ENCODE measurements at regions not wholly inside any gene's neighbourhood (a gene's known extent, or its start where the extent isn't known, plus 50 kb on each side); places are given as distances from the start of the nearest gene placed in this dataset.
A peak's percentile ranks its signal among the peaks of the same experiment; 100 is the strongest.
"Not testable (repeated sequence)": the region's sequence is repeated elsewhere in the genome, so short reads cannot be mapped to it uniquely, and the experiment has no call there.

DNA sequence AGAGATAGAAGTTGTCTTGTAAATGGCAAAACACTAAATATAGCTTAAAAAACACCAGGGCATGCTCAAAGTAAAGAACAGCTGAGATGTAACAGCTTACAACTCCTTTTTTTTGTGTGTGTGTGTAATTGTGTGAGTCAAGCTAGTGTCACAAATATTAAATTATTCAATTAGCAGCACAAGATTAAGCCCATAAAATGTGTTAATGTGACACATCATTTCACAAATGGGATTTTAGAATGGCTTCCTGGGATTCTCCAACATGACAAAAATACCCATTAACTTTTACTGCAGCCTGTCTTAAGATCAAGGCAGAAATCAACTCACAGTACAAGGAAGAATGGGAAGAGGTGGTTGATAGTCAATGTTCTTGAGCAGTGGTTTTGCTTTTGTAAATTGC is 251.4 kb downstream of the KIF20B start:
- no peak for DNase-seq

GRCh38 chr10:89954061-89954460 is 252.7 kb downstream of the KIF20B start:
- DNase-seq, result no peak

DNA sequence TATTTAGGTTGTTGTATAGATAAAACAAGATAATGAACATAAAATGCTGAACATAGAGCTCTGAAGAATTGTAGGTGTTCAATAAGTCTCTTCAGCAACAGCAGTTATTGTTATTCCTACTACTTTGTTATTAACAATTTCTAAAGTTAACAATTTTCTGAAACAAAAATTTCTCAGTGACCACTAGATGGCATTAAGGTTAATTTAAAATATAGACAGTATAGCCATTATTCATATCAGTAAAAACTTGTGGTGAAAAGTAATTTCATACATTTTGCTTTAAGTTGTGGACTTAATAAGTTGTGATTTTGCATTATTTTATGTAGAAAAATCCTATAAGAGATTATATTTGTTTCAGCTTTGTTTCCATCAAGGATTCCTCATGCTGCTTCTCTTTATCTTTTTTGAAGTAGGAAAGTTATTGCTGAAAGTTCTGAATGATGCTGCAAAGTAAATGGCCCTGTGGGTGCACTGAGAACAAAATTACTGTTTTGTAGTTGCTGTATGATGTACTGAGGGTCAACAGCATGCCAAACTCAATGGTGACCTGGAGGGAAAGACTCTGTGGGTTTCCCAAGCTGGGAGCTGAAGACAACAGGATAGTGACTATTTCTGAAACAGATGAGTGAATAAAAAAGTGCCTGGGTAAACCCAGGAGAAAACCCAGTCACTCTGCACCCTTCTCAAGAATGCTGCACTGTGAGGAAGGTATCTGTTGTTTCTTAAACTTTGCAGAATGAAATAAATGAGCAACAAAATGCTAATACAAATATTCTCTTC is 253.6 kb downstream of the KIF20B start:
- DNase-seq, result no peak

DNA sequence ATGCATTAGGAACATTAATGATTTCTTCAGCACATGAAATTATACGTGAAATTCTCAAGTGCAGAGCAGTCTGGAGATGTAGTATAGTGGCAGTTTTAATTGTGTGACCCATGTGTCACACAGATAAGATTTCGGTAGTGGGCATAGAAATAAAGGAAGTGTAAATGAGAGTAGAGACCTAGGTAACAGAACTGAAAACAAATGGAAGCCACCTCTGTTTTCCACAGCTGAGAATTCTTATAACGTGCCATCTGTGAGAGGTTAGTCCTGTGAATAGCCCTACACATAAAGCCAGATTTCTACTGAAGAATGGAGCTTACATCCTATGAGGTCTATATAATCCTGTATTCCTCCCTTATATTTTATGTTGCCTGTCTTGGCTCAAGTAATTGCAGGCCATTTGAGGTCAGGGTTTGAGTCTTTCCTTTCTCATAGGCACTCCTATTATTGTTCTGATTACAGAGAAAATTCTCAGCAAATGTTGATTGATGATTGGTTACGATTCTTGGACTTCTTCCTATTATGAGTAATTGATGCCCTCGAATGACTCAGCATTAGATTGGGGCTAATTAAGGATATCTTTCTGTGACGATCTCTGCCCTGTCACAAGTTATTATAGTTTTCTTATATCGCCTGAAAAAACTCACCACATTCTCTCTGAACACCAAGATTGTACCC is 258.2 kb downstream of the KIF20B start:
- no peak for DNase-seq

DNA sequence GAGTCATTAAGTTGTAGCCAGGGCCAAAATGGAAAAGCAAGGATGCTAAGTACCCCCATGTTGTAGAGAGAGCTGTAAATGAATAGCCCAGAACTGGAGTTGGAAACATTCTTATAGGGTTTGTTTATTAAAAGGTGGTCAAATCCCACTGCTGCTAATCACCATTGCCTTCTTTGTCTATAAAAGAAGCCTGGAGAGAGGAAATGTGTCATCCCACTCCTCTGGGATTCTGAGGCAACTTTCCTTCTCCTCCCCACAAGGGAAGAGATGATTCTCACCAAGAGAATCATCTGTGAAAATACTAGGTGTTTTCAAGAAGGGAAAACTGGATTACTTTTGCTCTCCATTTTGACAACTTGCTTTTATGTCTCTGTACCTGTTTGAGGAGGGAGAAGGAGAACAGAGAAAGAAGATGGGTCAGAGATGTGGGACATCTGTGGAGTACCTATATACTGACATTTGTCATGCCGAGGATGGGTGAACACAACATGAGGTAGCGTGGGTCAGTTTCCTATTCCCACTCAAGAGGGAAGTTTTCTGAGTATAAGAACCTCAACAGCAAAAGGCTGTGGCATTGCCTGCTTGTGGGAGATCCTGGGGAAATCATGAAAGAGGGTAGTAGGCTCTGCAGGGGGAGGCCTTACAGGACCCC is 262.2 kb downstream of the KIF20B start:
- peak; percentile 13 for DNase-seq

GRCh38 chr10:89966211-89966610 is 264.8 kb downstream of the KIF20B start:
- DNase-seq, result no peak

- no peak for DNase-seq
Observed at GRCh38 chr10:89973326-89973725, 271.9 kb downstream of the KIF20B start.

GRCh38 chr10:89975071-89975470 is 273.7 kb downstream of the KIF20B start:
- DNase-seq, result no peak

GRCh38 chr10:89975771-89976170 is 274.4 kb downstream of the KIF20B start:
- no peak for DNase-seq

DNA sequence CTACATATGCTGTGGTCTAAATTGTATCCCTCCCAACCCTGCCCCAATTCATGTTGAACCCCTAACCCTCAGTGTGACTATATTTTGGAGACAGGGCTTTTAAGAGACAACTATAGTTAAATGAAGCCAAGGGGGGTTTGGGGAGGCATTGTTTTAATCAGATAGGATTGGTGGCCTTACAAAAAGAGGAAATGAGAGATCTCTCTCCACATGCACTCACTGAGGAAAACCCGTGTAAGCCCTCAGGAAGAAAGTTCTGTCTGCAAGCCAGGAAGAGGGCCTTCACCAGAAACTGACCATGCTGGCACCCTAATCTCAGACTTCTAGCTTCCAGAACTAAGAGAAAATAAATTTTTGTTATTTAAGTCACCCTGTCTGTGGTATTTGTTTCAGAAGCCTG is 276.7 kb downstream of the KIF20B start:
- no peak for DNase-seq

DNA sequence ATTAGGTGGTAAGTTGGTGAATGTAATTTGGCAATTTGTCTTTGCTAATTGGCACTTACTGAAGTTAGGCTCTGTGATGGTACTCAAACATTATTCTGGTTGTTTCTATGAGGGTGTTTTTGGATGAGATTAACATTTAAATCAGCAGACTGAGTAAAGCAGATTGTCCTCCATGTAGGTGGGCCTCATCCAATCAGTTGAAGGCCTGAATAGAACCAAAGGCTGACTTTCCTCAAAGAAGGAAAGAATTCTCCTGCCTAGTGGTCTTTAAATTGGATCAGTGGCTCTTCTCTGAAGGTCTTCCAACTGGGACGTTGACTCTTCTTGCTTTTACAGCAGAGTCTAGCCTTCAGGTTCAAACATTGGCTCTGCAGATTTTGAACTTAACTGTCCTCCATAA is 278.3 kb downstream of the KIF20B start:
- no peak for DNase-seq

- no peak for DNase-seq
Observed at GRCh38 chr10:89980166-89980565, 278.8 kb downstream of the KIF20B start.

DNA sequence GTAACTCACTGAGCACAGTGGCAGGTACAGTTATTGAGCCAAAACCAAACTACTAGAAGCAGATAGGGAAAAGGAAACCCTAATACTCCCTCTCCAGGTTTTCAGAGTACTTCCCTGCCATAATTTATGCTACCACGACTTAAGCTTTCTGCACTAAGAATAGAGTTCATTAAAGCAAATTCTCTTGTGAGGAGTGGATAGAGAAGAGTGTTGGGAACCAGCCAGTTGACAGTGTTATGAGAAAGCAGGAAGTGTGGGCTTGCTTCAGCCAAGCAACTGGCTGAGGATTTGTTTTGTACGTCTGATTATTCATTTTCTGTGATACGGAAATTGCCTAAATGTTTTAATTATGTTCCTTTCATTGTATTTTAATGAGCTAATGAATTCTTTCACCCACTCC is 280.5 kb downstream of the KIF20B start:
- DNase-seq, result no peak

- no peak for DNase-seq
Observed at GRCh38 chr10:89985446-89985845, 284.1 kb downstream of the KIF20B start.

DNA sequence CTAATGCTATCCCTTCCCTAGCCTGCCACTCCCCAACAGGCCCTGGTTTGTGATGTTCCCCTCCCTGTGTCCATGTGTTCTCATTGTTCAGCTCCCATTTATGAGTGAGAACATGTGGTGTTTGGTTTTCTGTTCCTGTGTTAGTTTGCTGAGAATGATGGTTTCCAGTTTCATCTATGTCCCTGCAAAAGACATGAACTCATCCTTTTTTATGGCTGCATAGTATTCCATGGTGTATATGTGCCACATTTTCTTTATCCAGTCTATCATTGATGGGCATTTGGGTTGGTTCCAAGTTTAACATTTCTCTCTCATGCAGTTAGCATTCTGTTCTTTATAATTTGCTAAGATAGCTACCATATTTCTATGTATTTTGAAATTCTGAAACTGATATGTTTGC is 287.0 kb downstream of the KIF20B start:
- not testable (repeated sequence) for DNase-seq

DNA sequence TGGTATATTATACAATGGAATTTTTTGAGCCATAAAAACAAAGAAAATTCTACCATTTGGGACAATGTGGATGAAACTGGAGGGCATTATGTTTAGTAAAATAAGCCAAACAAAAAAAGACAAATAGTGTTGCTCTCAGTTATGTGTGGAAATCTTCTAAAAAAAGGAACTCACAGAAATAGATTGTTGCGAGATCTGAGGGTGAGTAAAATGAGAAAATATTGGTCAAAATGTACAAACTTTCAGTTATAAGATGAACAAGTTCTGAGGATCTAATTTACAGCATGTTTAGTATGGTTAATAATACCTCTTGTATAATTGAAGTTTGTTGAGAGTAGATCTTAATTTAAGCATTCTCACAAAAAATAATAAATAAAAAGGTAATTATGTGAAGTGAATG is 291.2 kb downstream of the KIF20B start:
- DNase-seq, result no peak

GRCh38 chr10:90007226-90007625 is 305.8 kb downstream of the KIF20B start:
- peak; percentile 68 for DNase-seq

DNA sequence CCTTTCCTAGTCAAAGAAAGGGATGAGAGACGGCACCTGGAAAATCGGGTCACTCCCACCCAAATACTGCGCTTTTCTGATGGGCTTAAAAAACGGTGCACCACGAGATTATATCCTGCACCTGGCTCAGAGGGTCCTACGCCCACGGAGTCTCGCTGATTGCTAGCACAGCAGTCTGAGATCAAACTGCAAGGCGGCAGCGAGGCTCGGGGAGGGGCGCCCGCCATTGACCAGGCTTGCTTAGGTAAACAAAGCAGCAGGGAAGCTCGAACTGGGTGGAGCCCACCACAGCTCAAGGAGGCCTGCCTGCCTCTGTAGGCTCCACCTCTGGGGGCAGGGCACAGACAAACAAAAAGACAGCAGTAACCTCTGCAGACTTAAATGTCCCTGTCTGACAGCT is 309.9 kb downstream of the KIF20B start:
- not testable (repeated sequence) for DNase-seq

DNA sequence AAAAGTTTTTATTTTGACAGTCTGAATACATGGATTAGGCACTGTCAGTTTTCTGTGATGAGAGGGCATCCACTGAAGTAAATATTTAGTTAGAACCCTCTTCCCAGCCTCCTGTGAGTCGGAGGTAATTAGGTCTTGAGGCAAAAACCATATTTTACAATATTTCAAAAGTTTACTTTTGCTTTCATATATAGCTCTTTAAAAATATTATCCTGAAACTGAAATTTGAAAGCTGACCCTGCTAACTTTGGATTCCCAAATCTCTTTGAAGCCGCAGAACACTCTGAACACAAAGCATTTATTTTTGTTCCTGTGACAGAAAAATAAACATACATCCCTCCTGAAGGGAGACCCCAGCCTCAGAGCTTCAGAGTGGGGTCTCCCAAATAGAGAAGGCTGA is 317.4 kb downstream of the KIF20B start:
- DNase-seq, result no peak

GRCh38 chr10:90020506-90020905 is 319.1 kb downstream of the KIF20B start:
- DNase-seq, result no peak

GRCh38 chr10:90023950-90024349 is 322.6 kb downstream of the KIF20B start:
- no peak for DNase-seq

DNA sequence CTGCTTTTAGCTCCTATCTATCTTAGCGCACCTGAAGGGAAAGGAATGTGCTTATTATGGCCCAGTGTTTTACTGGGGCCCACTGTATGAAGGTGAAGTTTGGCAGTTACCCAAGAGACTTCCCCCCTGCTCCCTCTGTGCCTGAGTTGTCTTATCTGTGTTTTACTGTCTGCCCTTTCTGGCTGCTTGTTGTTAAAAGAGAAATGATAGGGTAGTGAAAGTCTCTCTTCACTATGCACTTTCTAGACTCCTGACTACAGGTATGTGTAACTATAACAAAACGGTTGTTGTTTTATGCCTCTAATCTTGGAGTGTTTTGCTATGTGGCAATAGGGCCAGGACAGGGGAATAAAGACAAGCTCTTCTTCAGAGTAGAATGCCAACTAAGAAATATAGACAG is 326.9 kb downstream of the KIF20B start:
- DNase-seq, result no peak

DNA sequence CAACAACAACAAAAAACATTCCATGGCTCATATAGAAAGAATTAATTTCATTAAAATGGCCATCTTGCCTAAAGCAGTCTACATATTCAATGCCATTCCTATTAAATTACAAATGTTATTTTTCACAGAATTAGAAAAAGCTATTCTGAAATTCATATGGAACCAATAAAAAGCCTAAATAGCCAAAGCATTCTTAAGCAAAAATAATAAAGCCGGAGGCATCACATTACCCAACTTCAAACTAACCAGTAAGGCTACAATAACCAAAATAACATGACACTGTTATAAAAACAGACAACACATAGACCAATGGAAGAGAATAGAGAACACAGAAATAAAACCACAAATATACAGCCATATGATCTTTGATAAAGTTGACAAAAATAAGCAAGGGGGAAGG is 330.4 kb downstream of the KIF20B start:
- no peak for DNase-seq

DNA sequence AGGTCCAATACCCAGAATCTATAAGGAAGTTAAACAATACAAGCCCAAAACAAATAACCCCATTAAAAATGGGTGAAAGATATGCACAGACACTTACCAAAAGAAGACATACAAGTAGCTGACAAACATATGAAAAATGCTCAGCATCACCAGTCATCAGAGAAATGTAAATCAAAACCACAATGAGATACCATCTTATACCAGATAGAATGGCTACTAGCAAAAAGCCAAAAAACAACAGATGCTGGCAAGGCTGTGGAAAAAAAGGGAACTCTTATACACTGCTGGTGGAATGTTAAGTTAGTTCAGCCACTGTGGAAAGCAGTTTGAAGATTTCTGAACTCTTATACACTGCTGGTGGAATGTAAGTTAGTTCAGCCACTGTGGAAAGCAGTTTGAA is 331.1 kb downstream of the KIF20B start:
- DNase-seq, result no peak
